HG03139 (cell line): ENCODE measurements at regions not wholly inside any gene's neighbourhood (a gene's known extent, or its start where the extent isn't known, plus 50 kb on each side); places are given as distances from the start of the nearest gene placed in this dataset.

Experiments used
- ATAC-seq: cut with Tn5 transposase; IDR thresholded peaks from one replicate; pipeline ENCODE4 v1.9.1; 2021; ENCODE audit not compliant: unreplicated experiment

GRCh38 chrX:150282953-150283352 lies 80.2 kb upstream of the MAMLD1 start:
- ATAC-seq: no peak

GRCh38 chrX:150291014-150291413 lies 72.1 kb upstream of the MAMLD1 start:
- ATAC-seq: no peak

DNA sequence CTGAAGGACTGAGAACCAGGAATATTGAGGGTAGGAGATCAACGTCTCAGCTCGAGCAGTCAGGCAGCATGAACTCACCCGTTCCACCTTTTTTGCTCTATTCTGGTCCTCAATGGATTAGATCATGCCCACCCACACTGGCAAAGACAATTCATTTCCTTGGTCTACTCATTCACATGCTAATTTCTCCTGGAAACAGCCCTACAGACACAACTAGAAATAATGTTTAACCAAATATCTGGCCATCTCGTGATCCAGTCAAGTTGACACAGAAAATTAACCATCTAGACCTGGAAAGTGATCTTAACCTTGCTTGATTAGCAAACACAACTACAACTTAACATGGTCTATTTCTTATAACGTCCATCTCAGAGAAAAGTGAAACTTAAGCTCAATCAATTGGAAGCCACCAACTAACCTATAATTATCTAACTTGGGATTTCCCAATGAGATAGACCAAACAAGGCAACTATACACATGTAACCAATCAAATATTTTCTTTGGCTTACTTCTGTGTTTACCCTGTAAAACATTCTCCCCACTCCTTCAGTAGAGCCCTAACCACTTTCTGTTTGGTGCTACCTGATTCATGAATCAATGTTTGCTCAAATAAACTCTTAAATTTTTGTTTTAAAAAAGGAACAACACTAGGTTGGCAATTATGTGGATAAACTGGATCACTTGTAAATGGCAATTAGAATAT lies 69.7 kb upstream of the MAMLD1 start:
- no peak for ATAC-seq

DNA sequence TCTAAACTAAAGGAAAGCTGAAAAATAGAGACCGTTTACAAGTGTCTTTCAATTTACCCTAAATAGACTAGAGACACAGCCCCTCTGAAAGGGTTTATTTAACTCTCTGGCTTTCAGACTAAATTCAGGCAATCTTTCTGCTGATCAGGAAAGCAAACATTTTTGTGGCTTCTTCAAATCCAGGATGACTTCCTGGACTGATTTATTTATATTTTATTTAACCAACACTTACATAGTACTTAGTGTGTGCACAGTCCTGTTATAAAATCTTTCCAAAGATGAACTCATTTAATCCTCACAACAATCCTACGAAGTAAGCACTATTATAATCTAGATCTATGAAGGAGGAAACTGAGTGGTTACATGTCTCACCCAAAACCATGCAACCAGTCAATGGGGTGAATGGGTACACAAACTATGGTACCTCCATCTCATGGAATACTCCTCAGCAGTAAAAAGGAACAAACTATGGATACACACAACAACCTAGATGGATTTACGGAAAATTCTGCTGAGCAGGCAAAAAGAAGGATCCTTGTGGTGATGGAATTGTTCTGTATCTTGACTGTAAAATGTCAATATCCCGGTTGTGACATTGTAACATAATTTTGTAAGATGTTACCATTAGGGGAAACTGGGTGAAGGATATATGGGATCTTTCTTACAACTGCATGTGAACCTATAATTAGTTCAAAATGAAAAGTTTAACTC lies 64.1 kb upstream of the MAMLD1 start:
- ATAC-seq: no peak

DNA sequence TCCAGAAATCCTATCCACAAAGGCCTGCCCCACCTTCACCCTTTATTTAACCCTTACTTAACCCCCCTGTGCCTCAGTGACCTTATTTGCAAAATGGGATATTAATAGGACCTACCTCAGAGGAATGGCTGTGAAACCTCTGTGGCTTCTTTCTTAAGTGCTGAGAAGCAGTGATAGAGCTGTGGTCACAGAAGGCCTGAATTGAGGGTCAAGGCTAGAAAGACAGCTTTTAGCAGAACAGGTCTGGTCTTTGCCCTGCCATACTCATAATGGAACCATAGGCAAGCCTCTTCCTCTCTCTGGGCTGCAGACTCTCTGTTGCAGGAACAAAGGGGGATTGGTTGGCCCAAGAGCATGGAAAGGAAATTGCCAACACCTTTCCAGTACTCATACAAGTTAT lies 63.5 kb upstream of the MAMLD1 start:
- ATAC-seq: no peak

DNA sequence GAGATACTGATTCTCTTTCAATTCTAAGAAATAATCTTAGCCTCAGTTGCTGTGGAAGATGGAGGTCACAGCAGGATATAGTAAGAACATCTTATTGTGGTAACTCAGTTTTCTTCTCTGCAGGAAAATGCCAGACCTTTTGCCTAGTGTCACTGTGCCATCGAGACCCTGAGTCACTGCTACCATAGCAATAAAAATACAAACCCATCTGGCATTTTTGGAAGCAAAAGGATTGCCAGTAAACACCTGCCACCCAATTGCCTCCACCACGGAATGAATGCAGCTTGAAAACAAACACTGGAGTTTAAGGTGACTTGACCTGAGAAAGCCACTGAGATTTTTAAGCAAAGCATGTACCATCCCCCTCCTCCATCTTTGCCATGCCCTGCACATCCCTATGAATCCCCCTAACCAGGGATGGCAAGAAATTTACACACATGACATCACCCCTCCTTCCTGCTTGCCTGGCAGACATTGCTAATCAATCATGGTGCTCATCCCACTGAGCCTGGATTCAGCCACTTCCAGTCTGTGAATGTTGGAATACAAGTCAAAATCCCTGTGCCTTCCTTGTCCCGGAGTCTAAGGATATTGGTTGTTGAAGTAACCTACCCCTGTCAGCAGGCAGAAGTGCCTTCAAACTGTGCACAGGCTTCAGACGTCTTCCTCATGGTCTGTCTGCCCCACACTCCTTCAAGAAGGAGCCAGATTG lies 59.6 kb upstream of the MAMLD1 start:
- ATAC-seq: no peak

DNA sequence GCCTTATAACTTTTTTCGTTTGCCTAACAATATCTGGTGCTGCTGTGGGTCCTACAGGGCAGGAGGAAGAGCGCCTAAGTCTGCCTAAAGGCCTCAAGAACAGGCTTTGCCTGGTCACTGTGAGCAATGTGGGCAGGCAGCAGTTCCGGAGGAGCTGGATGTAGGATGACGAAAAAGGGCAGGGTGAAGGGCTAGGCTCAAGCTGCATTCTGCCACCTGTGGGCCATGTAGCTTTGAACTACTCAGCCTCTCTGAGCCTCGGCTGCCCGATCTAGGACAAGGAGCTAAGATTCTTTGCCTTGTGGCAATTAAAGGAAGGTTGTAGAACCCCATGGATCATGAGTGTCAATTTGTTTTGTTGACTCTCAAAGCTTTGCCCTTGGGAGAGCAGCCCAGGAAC lies 57.1 kb upstream of the MAMLD1 start:
- ATAC-seq: no peak

- ATAC-seq: no peak
Measured at GRCh38 chrX:150308041-150308440, 55.1 kb upstream of the MAMLD1 start.

DNA sequence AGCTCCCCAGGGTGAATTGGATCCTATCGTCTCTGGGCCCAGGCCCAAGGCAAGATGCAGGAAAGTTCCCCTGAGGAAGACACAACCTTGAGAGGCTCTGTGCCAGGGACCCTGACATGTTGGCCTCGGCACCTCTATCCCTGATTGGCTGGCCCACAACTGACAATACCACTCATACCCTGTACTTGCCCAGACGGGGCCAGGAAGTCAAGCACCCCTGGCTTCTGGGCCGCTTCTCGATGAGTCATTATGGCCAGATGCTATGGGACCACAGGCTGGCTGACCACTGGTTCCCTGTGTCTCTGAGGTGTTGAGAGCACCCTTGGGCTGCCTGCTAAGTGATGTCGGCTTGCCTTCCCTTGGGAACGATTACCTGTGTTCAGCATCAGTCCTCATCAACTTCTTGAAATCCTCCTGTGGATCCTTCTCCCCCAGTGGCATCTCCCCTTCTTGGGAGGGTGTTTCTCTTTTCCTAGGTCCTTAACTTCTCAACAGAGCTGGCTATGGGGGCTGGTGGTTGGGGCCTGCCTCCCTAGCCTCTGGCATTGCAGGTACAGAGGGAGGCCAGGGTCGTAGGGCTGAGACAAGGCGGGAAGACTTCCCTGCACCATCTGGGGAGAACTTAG lies 54.5 kb upstream of the MAMLD1 start:
- ATAC-seq: no peak

DNA sequence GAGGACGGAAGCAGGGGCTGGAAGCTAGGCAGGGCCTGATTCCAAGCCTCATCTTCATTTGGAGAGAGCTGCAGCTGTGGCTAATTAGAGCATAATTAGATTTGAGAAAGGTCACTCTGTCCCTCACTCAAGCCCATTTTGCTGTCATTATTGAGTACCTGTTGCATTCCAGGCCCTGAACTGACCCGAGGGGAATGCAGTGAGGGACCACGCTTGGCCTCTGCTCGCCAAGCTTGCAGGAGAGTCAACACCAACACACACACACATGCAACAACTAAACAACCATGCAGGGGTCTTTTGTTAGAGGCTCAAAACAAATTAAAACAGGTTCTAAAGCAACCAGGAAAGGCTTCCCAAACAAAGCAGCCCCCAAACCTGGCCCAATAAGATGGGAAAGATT lies 52.7 kb upstream of the MAMLD1 start:
- no peak for ATAC-seq

DNA sequence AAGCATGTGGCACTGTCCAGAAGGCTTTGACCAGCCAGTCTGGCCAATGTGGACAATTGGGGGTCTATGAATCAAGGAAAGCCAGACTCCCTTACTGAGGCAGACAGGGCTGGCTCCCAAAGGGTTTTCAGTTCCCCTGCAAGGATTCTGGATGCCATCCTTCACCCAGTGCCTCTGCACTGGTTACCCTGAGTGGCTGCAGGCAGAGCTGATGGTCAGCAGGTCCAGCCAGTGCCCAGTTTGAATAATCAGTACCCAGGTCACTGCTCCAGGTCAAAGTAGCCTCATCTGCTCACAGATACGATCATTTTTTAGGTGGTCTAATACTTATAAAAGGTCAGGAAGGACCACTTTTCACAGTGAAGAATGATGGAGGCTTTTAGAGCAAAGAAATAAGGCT lies 52.2 kb upstream of the MAMLD1 start:
- no peak for ATAC-seq

- ATAC-seq: no peak
Measured at GRCh38 chrX:150312931-150313330, 50.2 kb upstream of the MAMLD1 start.
